ENCODE measurements at regions not wholly inside any gene's neighbourhood (a gene's known extent, or its start where the extent isn't known, plus 50 kb on each side); places are given as distances from the start of the nearest gene placed in this dataset.

DNA sequence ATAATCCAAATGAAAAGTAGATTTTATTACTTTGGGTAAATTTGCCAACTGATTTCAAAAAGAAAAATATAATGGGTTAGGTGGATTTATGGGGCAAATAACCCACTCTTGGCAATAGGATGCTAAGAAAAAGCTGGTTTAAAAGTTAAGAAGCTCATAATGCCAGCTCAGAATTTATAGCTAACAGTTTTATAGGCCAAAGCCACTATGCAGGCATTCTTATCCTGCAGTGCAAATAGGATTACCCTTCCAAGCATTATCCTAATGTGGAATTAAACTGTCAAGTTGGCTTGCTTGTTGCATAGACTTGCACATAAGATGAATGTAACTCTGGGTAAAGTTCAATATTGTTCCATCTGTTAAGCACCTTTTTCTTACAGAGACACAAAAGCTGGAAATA is 703.0 kb downstream of the PCDH18 start:
- TF ChIP-seq RAD21 (IDR thresholded peaks at IDR 0.05; ENCODE audit: low read depth) (no peak), EP300 (IDR thresholded peaks at IDR 0.05; ENCODE audit: borderline replicate concordance) (no peak), CREB1 (IDR thresholded peaks at IDR 0.05; ENCODE audit: low read depth) (no peak), TAF1 (IDR thresholded peaks at IDR 0.05; ENCODE audit: low read depth) (no peak), EGR1 (IDR thresholded peaks at IDR 0.05) (no peak), NFIC (IDR thresholded peaks at IDR 0.05) (no peak), YY1 (IDR thresholded peaks at IDR 0.05; ENCODE audit: low read depth) (no peak), CEBPB (IDR thresholded peaks at IDR 0.05) (no peak), TEAD4 (IDR thresholded peaks at IDR 0.05) (no peak)
- TF ChIP-seq, protein P1, sequence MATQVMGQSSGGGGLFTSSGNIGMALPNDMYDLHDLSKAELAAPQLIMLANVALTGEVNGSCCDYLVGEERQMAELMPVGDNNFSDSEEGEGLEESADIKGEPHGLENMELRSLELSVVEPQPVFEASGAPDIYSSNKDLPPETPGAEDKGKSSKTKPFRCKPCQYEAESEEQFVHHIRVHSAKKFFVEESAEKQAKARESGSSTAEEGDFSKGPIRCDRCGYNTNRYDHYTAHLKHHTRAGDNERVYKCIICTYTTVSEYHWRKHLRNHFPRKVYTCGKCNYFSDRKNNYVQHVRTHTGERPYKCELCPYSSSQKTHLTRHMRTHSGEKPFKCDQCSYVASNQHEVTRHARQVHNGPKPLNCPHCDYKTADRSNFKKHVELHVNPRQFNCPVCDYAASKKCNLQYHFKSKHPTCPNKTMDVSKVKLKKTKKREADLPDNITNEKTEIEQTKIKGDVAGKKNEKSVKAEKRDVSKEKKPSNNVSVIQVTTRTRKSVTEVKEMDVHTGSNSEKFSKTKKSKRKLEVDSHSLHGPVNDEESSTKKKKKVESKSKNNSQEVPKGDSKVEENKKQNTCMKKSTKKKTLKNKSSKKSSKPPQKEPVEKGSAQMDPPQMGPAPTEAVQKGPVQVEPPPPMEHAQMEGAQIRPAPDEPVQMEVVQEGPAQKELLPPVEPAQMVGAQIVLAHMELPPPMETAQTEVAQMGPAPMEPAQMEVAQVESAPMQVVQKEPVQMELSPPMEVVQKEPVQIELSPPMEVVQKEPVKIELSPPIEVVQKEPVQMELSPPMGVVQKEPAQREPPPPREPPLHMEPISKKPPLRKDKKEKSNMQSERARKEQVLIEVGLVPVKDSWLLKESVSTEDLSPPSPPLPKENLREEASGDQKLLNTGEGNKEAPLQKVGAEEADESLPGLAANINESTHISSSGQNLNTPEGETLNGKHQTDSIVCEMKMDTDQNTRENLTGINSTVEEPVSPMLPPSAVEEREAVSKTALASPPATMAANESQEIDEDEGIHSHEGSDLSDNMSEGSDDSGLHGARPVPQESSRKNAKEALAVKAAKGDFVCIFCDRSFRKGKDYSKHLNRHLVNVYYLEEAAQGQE (IDR thresholded peaks at IDR 0.05; ENCODE audit: low read depth), result no peak
- TF ChIP-seq, protein P2, sequence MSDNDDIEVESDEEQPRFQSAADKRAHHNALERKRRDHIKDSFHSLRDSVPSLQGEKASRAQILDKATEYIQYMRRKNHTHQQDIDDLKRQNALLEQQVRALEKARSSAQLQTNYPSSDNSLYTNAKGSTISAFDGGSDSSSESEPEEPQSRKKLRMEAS (IDR thresholded peaks at IDR 0.05), result no peak
- TF ChIP-seq, protein P3, sequence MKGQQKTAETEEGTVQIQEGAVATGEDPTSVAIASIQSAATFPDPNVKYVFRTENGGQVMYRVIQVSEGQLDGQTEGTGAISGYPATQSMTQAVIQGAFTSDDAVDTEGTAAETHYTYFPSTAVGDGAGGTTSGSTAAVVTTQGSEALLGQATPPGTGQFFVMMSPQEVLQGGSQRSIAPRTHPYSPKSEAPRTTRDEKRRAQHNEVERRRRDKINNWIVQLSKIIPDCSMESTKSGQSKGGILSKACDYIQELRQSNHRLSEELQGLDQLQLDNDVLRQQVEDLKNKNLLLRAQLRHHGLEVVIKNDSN (IDR thresholded peaks at IDR 0.05), result no peak

Measured in Ishikawa (cell line).